PFSK-1 (cell line): ENCODE measurements at regions not wholly inside any gene's neighbourhood (a gene's known extent, or its start where the extent isn't known, plus 50 kb on each side); places are given as distances from the start of the nearest gene placed in this dataset.

Source experiments
- POLR2AphosphoS5 ChIP-seq: IDR thresholded peaks from 2 replicates; pipeline ENCODE4 v1.6.1; 2012; ENCODE audit warnings: low read depth, mild to moderate bottlenecking, control low read depth, low read length, moderate library complexity
- REST ChIP-seq, 2 experiments: IDR thresholded peaks; 2 replicates each; pipeline versions ENCODE4 v1.6.1 to v1.8.0; 2011 to 2012; ENCODE audit warnings: low read depth in 2 of 2, low read length in 2 of 2, control low read depth in 1 of 2, inconsistent platforms in 1 of 2, mild to moderate bottlenecking in 1 of 2, moderate library complexity in 1 of 2; ENCODE audit not compliant: insufficient read depth in 1 of 2
- TAF1 ChIP-seq: IDR thresholded peaks from 2 replicates; pipeline ENCODE4 v1.6.1; 2012; ENCODE audit warnings: low read length, control low read depth, borderline replicate concordance; ENCODE audit not compliant: insufficient read depth

- TF ChIP-seq TAF1, result no peak
- TF ChIP-seq POLR2AphosphoS5, result no peak
- TF ChIP-seq REST (IDR thresholded peaks at IDR 0.05; ENCODE audit: insufficient read depth in 1 of 2, low read depth in 2 of 2, low read length in 2 of 2), result no peak
Measured at GRCh38 chr12:113582521-113583218, 111.0 kb upstream of the LHX5 start.
